HL-60 (cell line): ENCODE measurements at regions not wholly inside any gene's neighbourhood (a gene's known extent, or its start where the extent isn't known, plus 50 kb on each side); places are given as distances from the start of the nearest gene placed in this dataset.

Experiments used
- DNase-seq, 2 experiments: peaks; one replicate each; pipeline ENCODE4 v3.0.0-alpha.2; 2010 to 2020; ENCODE audit warnings: low read depth in 1 of 2, low spot score in 1 of 2
- H3K27ac ChIP-seq: fragments of 250-450 bp; sonication (Bioruptor Pico); replicated peaks from 2 replicates; pipeline ENCODE4 v1.5.1; 2020; ENCODE audit warnings: mild to moderate bottlenecking, moderate library complexity
- H3K27me3 ChIP-seq: fragments of 250-450 bp; sonication (Bioruptor Pico); 2 replicates; pipeline ENCODE4 v1.5.1; 2021; ENCODE audit warnings: mild to moderate bottlenecking, moderate library complexity; ENCODE audit not compliant: insufficient read depth, poor library complexity, severe bottlenecking
- H3K4me3 ChIP-seq: replicated peaks from 2 replicates; pipeline ENCODE4 v1.5.1; 2011; ENCODE audit warnings: mild to moderate bottlenecking, control low read depth, low read length; ENCODE audit not compliant: insufficient read depth
- CTCF ChIP-seq: IDR thresholded peaks from one replicate; pipeline ENCODE4 v1.5.1; 2011; ENCODE audit warnings: low read length, control low read depth, inconsistent platforms; ENCODE audit not compliant: insufficient read depth
- GABPA ChIP-seq: IDR thresholded peaks from 2 replicates; pipeline ENCODE4 v1.6.1; 2012; ENCODE audit warnings: low read depth
- POLR2AphosphoS5 ChIP-seq: IDR thresholded peaks from 2 replicates; pipeline ENCODE4 v1.6.1; 2012; ENCODE audit warnings: low read depth
- SPI1 ChIP-seq: IDR thresholded peaks from 2 replicates; pipeline ENCODE4 v1.6.1; 2012; ENCODE audit warnings: low read depth, mild to moderate bottlenecking, borderline replicate concordance
- TF ChIP-seq, protein P1 (sequence below): IDR thresholded peaks from 2 replicates; pipeline ENCODE4 v1.6.1; 2012; ENCODE audit warnings: low read depth; ENCODE audit not compliant: insufficient replicate concordance

DNA sequence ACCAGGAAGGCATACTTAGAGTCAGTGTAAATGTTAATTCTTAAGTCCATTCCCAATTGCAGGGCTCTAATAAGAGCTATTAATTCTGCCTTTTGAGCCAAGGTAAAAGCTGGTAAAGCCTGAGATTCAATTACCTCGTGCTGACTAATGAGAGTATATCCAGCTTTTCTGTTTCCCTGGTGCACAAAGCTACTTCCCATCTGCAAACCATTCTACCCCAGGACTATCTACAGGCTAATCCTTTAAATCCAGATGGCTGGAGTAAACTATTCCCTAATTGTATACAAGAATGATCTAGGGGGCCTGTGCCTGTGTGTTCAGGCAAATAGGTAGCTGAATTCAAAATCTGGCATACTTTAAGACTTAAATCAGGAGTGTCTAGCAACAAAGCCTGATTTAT, 365.0 kb downstream of the GPM6A start:
- TF ChIP-seq SPI1 (no peak), POLR2AphosphoS5 (no peak), GABPA (no peak), CTCF (no peak)
- TF ChIP-seq, protein P1, sequence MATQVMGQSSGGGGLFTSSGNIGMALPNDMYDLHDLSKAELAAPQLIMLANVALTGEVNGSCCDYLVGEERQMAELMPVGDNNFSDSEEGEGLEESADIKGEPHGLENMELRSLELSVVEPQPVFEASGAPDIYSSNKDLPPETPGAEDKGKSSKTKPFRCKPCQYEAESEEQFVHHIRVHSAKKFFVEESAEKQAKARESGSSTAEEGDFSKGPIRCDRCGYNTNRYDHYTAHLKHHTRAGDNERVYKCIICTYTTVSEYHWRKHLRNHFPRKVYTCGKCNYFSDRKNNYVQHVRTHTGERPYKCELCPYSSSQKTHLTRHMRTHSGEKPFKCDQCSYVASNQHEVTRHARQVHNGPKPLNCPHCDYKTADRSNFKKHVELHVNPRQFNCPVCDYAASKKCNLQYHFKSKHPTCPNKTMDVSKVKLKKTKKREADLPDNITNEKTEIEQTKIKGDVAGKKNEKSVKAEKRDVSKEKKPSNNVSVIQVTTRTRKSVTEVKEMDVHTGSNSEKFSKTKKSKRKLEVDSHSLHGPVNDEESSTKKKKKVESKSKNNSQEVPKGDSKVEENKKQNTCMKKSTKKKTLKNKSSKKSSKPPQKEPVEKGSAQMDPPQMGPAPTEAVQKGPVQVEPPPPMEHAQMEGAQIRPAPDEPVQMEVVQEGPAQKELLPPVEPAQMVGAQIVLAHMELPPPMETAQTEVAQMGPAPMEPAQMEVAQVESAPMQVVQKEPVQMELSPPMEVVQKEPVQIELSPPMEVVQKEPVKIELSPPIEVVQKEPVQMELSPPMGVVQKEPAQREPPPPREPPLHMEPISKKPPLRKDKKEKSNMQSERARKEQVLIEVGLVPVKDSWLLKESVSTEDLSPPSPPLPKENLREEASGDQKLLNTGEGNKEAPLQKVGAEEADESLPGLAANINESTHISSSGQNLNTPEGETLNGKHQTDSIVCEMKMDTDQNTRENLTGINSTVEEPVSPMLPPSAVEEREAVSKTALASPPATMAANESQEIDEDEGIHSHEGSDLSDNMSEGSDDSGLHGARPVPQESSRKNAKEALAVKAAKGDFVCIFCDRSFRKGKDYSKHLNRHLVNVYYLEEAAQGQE = no peak
- Histone ChIP-seq H3K27ac (no peak overlapping the region), H3K4me3 (no peak overlapping the region), H3K27me3 (no peaks in the 10 kb centered on the region)
- DNase-seq = no peak

- no peak overlapping the region for H3K4me3 ChIP-seq
- no peak for DNase-seq
- TF ChIP-seq, protein P1 = no peak
- TF ChIP-seq POLR2AphosphoS5 (no peak), GABPA (no peak), CTCF (no peak), SPI1 (no peak)
- no peak overlapping the region for H3K27ac ChIP-seq
- H3K27me3 ChIP-seq = no peaks in the 10 kb centered on the region
These were observed 361.6 kb downstream of the GPM6A start for GRCh38 chr4:175450446-175450845.

DNA sequence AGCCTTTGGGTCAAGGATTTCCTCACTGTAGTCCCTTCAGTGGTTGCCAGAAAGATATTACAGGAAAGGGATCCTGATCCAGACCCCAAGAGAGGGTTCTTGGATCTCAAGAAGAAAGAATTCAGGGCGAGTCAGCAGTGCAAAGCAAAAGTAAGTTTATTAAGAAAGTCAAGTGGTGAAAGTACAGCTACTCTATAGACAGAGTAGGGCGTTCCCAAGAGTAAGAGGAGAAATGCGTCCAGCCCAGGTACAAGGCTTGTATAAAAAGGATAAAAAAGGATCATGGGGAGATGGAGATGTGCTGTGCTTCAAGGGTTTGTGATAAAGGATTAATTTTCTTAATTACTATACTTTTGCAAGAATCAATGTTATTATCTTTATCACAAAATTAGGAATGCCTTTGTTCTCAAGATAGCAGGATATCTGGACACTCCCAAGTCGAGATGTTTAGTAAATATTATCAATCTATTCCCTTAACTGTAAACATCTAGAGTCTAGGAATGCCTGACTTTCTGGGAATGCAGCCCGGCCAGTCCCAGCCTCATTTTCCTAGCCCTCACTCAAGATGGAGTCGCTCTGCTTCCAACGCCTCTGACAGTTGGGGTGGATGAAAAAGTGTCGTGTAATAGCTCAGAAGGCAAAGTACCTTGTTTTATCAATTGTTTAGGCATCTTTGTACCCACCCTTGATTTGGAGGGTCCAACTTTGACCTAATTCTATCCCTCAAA, 360.7 kb downstream of the GPM6A start:
- no peak for DNase-seq
- no peaks in the 10 kb centered on the region for H3K27me3 ChIP-seq
- TF ChIP-seq POLR2AphosphoS5 = no peak
- TF ChIP-seq, protein P1 = no peak
- TF ChIP-seq GABPA = no peak
- no peak for TF ChIP-seq CTCF
- TF ChIP-seq SPI1 = no peak
- H3K27ac ChIP-seq = no peak overlapping the region
- H3K4me3 ChIP-seq = no peak overlapping the region
